HL-60/S4 treated with retinoic acid at 250 ng/mL for 4 days and 3 days (cell line): ENCODE measurements at regions not wholly inside any gene's neighbourhood (a gene's known extent, or its start where the extent isn't known, plus 50 kb on each side); places are given as distances from the start of the nearest gene placed in this dataset.

ENCODE experiments used
- in situ Hi-C: fragments of 300-500 bp; cut with MboI; formaldehyde crosslinking; loops from 2 replicates; pipeline ENCODE4 v1.7.0; 2022; ENCODE audit warnings: low sequenced_read_pairs

- in situ Hi-C loops = no loop called here
These were observed 646.1 kb downstream of the CDH11 start for GRCh38 chr16:64475627-64476351.

DNA sequence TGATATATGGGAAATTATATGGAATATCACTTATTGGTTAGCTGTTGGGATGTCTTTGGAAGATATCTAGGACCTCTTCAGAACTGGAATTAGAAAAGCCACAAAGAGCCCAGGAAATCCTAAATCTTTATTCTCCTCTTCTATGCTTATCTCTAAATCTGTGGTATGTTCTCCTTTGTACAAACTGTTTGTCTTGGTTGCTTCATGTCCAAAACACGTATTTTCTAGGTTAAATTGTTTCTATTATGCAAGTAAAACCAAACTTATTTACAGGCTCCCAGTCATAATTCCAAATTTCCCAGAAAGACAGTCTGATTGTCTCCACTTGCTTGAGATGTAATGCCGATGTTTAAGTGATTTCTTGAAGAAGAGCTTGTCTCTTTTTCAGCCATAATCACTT lies 650.9 kb downstream of the CDH11 start:
- in situ Hi-C loops = no loop called here

GRCh38 chr16:64469906-64470702 lies 651.8 kb downstream of the CDH11 start:
- in situ Hi-C loops = no loop called here

DNA sequence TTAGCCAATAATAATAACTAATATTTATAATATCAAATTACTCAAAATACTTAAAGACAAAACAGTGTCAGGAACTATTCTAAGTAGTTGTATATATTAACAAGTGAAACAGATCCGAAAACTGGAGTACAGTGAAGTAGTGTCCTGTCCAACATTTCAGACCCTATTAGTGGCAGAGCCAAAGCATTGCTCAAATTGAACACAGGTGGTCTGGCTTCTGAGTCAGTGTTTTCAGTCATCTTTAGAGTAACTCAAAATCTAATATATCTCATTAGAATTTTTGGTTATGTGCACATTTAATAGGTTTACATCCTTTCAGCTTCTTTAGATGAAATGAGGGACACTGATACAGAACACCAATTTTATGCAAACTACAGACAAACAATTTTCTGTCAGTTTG lies 652.5 kb downstream of the CDH11 start:
- in situ Hi-C loops = no loop called here

DNA sequence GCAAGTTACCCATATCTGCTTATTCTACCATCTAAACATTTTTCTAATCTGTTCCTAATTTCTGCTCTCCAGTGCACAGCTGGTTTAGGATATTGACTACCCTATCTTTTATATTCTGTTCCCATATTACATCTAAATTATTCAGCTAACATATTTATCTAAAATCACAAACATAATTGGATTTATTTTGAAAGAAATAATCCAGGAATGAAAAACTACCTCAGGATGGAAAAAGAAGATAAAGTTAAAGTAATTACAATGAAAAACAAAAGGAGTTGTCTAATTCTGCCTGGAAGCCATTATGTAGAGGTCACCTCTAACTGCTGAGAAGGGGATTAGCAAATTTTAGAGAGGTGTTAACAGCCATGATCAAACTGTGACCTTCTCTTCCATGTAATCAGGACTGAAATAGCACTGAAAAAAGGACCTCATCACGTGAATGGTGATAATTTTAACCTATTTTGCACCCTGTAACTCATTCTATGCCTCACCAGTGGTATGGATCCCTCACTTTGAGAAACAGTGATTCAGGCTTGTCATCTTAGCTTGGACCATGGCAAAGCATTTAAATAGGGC lies 653.3 kb downstream of the CDH11 start:
- in situ Hi-C loops = no loop called here

DNA sequence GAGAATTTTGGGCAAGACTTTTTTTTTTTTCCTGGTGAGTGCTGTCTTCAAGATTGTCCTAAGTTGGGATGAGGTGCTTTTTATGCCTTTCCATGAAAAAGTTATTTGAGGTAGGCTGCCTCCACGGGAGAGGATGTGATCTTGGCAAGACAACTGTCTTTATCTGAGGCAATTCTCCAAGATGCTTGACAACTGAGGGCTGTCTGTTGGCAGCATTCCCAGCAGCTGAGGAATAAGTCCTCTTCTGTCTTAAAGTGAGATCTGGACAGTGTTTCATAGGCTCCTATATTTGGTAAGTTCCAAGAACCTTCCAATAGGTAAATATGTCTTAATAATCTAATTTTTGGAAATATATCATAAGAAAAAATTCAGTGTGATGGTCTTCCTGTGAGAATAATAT lies 662.0 kb downstream of the CDH11 start:
- in situ Hi-C loops = no loop called here

- in situ Hi-C loops = no loop called here
These were observed 662.5 kb downstream of the CDH11 start for GRCh38 chr16:64459402-64459801.

DNA sequence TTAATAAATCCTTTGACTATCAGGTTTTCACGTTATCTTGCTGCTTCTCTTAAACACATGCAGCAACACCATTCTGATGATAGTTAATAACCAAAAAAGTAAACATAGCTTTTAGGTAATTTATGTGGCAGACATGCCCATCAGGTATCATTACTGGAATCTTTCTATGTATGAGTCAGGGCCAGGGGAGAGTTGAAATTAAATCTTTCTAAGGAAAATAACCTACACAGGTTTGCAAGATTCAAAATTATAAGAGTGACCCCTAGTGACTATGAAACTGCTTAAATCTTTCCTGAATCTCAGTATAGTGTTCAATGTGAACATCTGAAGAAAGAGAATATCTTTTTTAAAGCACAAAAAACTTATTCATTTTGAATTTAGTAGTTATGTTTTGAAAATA lies 666.6 kb downstream of the CDH11 start:
- in situ Hi-C loops = no loop called here

DNA sequence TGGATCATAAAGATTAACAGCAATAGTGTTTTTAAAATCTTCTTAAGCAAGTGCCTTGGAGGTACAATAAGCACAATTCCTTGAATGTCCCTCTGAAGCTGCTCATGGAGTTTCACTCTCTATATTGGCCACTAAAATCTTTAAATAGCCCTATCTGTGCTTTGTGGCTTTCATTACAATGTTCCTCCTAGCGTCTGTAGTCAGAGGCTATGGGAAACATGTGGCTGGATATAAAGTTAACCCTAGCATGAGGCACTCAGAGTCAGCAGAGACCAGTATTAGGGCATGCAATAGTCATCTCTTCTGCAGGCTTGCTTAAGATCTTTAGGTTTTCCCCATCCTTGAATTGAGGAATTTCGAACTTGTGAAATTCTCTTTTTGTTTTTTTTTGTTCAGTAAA lies 668.2 kb downstream of the CDH11 start:
- in situ Hi-C loops = no loop called here

GRCh38 chr16:64452446-64452845 lies 669.4 kb downstream of the CDH11 start:
- in situ Hi-C loops = no loop called here

- in situ Hi-C loops = no loop called here
These were observed 671.7 kb downstream of the CDH11 start for GRCh38 chr16:64450177-64450576.

- in situ Hi-C loops = no loop called here
These were observed 672.4 kb downstream of the CDH11 start for GRCh38 chr16:64449506-64449905.

- in situ Hi-C loops = no loop called here
These were observed 676.2 kb downstream of the CDH11 start for GRCh38 chr16:64445649-64446048.

GRCh38 chr16:64445245-64445644 lies 676.6 kb downstream of the CDH11 start:
- in situ Hi-C loops = no loop called here

DNA sequence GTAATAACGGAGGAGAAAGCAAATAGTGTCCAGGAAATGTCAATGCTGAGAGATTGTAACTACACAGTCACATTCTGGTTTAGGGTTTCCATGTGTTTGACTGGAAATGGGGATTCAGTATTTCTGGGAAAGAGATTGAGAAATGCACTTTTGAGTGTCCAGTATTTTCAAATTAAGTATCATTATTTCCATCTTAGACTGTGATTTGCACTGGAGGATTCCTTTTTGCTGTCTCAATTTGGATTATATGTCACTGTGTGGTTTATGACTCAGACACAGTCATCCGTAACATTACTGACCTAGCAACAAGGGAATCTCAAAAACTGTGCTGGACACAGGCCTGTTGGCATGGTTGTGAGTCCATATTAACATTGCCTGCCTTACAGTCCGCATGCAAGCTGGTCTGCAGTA lies 681.4 kb downstream of the CDH11 start:
- in situ Hi-C loops = no loop called here

GRCh38 chr16:64440005-64440404 lies 681.9 kb downstream of the CDH11 start:
- in situ Hi-C loops = no loop called here

DNA sequence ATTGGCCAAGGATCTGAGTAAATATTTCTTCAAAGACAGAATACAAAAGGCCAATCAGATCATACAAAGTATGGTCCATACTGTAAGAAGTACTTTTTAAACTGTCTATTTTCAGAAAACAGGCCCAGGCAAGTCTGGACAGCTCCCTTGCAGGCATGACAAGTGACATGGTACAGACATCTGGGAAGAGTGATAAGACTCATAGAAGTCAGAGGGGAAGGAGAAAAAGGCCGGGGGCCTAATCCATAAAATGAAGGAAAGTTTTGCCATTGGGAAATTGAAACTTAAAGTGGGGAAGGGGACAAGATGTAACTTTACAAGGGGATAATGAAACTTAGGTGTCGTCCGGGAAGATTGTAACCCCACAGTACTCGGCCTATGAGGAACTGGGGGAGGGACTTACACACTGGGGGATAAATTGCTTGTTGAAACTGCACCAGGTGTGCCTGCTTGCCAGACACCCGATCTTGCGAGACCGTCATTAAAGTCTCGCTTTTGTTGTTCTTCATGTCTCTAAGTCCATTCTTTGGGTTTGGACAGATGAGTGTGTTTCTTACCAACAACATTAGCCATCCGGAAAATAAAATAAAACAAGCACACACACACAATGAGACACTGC lies 684.0 kb downstream of the CDH11 start:
- in situ Hi-C loops = no loop called here

DNA sequence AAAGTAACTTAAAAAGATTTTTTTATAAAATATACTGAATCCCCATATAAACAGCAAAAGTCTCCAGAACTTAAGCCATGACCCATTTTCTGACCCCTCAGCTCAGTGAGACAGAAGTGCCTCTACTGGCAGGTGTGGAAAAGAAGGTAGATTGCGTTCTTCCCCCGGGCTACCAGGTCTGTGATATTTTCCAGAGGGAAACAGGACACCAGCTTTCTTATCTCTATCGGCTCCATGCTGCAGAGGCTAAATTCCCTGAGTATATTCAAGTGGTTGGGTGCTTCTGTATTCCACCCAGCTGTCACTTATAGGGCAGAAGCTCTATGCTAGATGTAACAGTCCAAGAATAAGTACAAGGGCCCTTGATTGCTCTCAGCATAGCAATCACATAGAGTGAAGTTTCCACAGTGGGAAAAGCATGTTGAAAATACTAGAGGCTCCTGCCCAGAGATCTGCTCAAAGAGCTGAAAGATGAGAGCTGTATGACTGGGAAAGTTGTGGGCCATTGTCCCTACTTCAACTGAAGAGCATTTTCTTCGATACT lies 687.3 kb downstream of the CDH11 start:
- in situ Hi-C loops = no loop called here

DNA sequence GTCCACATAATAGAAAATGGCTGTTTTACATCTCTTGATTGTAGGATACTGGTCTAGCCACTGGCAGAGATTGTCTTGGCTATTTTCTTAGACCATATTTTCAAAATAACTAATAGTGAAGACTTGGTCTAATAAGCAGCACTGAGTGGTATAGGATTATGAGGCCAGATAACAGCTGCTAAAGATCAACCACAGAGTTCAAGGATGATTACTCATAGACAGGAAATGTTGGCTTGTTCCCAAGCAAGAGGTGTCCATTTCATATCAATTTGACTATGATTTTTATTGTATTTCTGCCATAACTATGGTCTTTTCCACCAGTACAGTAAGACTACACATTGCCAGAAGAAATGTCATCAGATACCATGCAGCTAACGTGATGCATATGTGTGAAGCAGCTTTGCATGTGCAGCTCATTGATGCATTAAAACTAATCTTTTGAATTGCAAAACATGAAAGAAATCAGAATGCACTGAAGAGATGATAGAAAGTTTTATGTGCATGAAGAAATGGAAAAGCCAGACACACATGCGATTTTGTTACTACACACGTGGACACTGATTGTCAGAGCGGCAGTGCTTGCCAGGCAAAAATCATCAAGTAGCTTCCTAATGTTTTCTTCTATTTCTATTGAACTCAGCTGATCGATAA lies 693.3 kb downstream of the CDH11 start:
- in situ Hi-C loops = no loop called here

- in situ Hi-C loops = no loop called here
These were observed 695.7 kb downstream of the CDH11 start for GRCh38 chr16:64426131-64426666.

DNA sequence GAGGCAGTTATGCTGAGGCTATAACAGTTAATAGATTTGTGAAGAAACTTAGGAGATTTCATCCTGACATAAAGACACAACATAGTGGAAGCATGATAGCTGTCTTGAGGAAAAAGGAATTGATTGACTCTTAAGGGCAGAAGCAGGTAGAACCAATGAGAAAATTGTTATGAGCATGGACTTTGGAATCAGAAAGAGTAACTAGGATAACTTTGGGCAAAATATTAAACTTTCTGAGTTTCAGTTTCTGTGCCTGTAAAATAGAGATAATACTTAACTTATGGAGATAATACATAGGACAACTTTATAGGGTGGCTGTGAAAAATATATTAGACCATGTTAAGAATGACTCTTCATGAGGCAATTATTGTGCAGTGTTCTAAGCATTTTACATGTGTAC lies 696.5 kb downstream of the CDH11 start:
- in situ Hi-C loops = no loop called here
